NCI-H1417 (cell line): ENCODE measurements at regions not wholly inside any gene's neighbourhood (a gene's known extent, or its start where the extent isn't known, plus 50 kb on each side); places are given as distances from the start of the nearest gene placed in this dataset.

Source experiments
- DNase-seq, 3 experiments: peaks; one replicate each; lab custom pipeline; 2025; lab: John Stamatoyannopoulos, UW

- no peak for DNase-seq
These were observed 441.9 kb downstream of the ZIC1 start for GRCh38 chr3:147851062-147851461.

GRCh38 chr3:147854542-147854941 lies 445.4 kb downstream of the ZIC1 start:
- DNase-seq = no peak

- DNase-seq = peak in 1 of 3 experiments; percentile 14
These were observed 455.7 kb downstream of the ZIC1 start for GRCh38 chr3:147864754-147865354.

GRCh38 chr3:147866561-147866960 lies 457.4 kb downstream of the ZIC1 start:
- DNase-seq = no peak

- no peak for DNase-seq
These were observed 463.4 kb downstream of the ZIC1 start for GRCh38 chr3:147872568-147872967.

GRCh38 chr3:147875498-147875897 lies 466.3 kb downstream of the ZIC1 start:
- DNase-seq = no peak

GRCh38 chr3:147881933-147882332 lies 472.8 kb downstream of the ZIC1 start:
- no peak for DNase-seq

- DNase-seq = no peak
These were observed 477.7 kb downstream of the ZIC1 start for GRCh38 chr3:147886879-147887278.

GRCh38 chr3:147887797-147888196 lies 478.6 kb downstream of the ZIC1 start:
- no peak for DNase-seq

- no peak for DNase-seq
These were observed 480.9 kb downstream of the ZIC1 start for GRCh38 chr3:147890114-147890513.

GRCh38 chr3:147895509-147895908 lies 486.3 kb downstream of the ZIC1 start:
- no peak for DNase-seq

- DNase-seq = no peak
These were observed 491.7 kb downstream of the ZIC1 start for GRCh38 chr3:147900851-147901250.

- DNase-seq = peak in 1 of 3 experiments; percentile 16
These were observed 493.9 kb downstream of the ZIC1 start for GRCh38 chr3:147903026-147903425.

GRCh38 chr3:147904421-147904820 lies 495.3 kb downstream of the ZIC1 start:
- peak in 1 of 3 experiments; percentile 25 for DNase-seq

- DNase-seq = no peak
These were observed 497.1 kb downstream of the ZIC1 start for GRCh38 chr3:147906285-147906684.

- DNase-seq = no peak
These were observed 505.4 kb downstream of the ZIC1 start for GRCh38 chr3:147914532-147914931.

GRCh38 chr3:147915057-147915456 lies 505.9 kb downstream of the ZIC1 start:
- DNase-seq = no peak

- no peak for DNase-seq
These were observed 510.3 kb downstream of the ZIC1 start for GRCh38 chr3:147919496-147919895.

- DNase-seq = no peak
These were observed 511.9 kb downstream of the ZIC1 start for GRCh38 chr3:147921051-147921450.

GRCh38 chr3:147924755-147925154 lies 515.6 kb downstream of the ZIC1 start:
- no peak for DNase-seq

- DNase-seq = no peak
These were observed 516.1 kb downstream of the ZIC1 start for GRCh38 chr3:147925272-147925671.

GRCh38 chr3:147930232-147930807 lies 521.2 kb downstream of the ZIC1 start:
- DNase-seq = no peak

- peak in 2 of 3 experiments; percentile 4 to 49 for DNase-seq
These were observed 525.5 kb downstream of the ZIC1 start for GRCh38 chr3:147934451-147935180.
